ENCODE measurements at regions not wholly inside any gene's neighbourhood (a gene's known extent, or its start where the extent isn't known, plus 50 kb on each side); places are given as distances from the start of the nearest gene placed in this dataset.

GRCh38 chr10:9986786-9987185 lies 1030.9 kb upstream of the CELF2 start:
- Histone ChIP-seq H3K4me2 (ENCODE audit: low read length) (no peak overlapping the region), H3K9me3 (ENCODE audit: control insufficient read depth, insufficient read depth, low read length) (no peaks in the 10 kb centered on the region; the same call in 1 of the 2 replicates), H3K9me2 (replicated peaks; ENCODE audit: control insufficient read depth, low read length) (no peaks in the 10 kb centered on the region), H3K36me3 (ENCODE audit: control insufficient read depth, low read length) (no peaks in the 10 kb centered on the region), H4K20me1 (ENCODE audit: control insufficient read depth, insufficient read depth, low read depth, low read length) (no peaks in the 10 kb centered on the region), H3K4me3 (ENCODE audit: low read length) (no peak overlapping the region), H3K4me1 (ENCODE audit: control insufficient read depth, low read length) (no peaks in the 10 kb centered on the region), H3K27ac (ENCODE audit: low read depth, low read length) (no peak overlapping the region), H3K79me2 (ENCODE audit: control insufficient read depth, low read length) (no peaks in the 10 kb centered on the region), H3K27me3 (ENCODE audit: control insufficient read depth, low read length) (no peaks in the 10 kb centered on the region), H3F3A (ENCODE audit: control insufficient read depth, insufficient read depth) (no peaks in the 10 kb centered on the region)
- TF ChIP-seq CTCF (IDR thresholded peaks at IDR 0.05; ENCODE audit: low read depth, low read length, poor library complexity, severe bottlenecking) = no peak
- TF ChIP-seq EZH2phosphoT487 (IDR thresholded peaks at IDR 0.05; ENCODE audit: borderline replicate concordance, low read length) = no peak

GRCh38 chr10:9987197-9987596 lies 1030.5 kb upstream of the CELF2 start:
- Histone ChIP-seq H3K27me3 (ENCODE audit: control insufficient read depth, low read length) (no peaks in the 10 kb centered on the region), H3K9me2 (replicated peaks; ENCODE audit: control insufficient read depth, low read length) (no peaks in the 10 kb centered on the region), H3K9me3 (ENCODE audit: control insufficient read depth, insufficient read depth, low read length) (no peaks in the 10 kb centered on the region; the same call in 1 of the 2 replicates), H3K4me3 (ENCODE audit: low read length) (no peak overlapping the region), H3K4me1 (ENCODE audit: control insufficient read depth, low read length) (no peaks in the 10 kb centered on the region), H3F3A (ENCODE audit: control insufficient read depth, insufficient read depth) (no peaks in the 10 kb centered on the region), H3K36me3 (ENCODE audit: control insufficient read depth, low read length) (no peaks in the 10 kb centered on the region), H3K79me2 (ENCODE audit: control insufficient read depth, low read length) (no peaks in the 10 kb centered on the region), H3K4me2 (ENCODE audit: low read length) (no peak overlapping the region), H3K27ac (ENCODE audit: low read depth, low read length) (no peak overlapping the region), H4K20me1 (ENCODE audit: control insufficient read depth, insufficient read depth, low read depth, low read length) (no peaks in the 10 kb centered on the region)
- TF ChIP-seq CTCF (IDR thresholded peaks at IDR 0.05; ENCODE audit: low read depth, low read length, poor library complexity, severe bottlenecking) = no peak
- no peak for TF ChIP-seq EZH2phosphoT487 (IDR thresholded peaks at IDR 0.05; ENCODE audit: borderline replicate concordance, low read length)

GRCh38 chr10:9992661-9993060 lies 1025.0 kb upstream of the CELF2 start:
- H3K27me3 ChIP-seq (ENCODE audit: control insufficient read depth, low read length) = no peaks in the 10 kb centered on the region
- H3K9me2 ChIP-seq (replicated peaks; ENCODE audit: control insufficient read depth, low read length) = no peaks in the 10 kb centered on the region
- H3K36me3 ChIP-seq (ENCODE audit: control insufficient read depth, low read length) = no peaks in the 10 kb centered on the region
- no peaks in the 10 kb centered on the region for H4K20me1 ChIP-seq (ENCODE audit: control insufficient read depth, insufficient read depth, low read depth, low read length)
- H3K79me2 ChIP-seq (ENCODE audit: control insufficient read depth, low read length) = no peaks in the 10 kb centered on the region
- no peaks in the 10 kb centered on the region for H3K9me3 ChIP-seq (ENCODE audit: control insufficient read depth, insufficient read depth, low read length)
- H3K4me1 ChIP-seq (ENCODE audit: control insufficient read depth, low read length) = no peaks in the 10 kb centered on the region
- H3K27ac ChIP-seq (ENCODE audit: low read depth, low read length) = no peak overlapping the region
- no peaks in the 10 kb centered on the region for H3F3A ChIP-seq (ENCODE audit: control insufficient read depth, insufficient read depth)
- H3K4me3 ChIP-seq (ENCODE audit: low read length) = no peak overlapping the region
- H3K4me2 ChIP-seq (ENCODE audit: low read length) = no peak overlapping the region
- TF ChIP-seq EZH2phosphoT487 (IDR thresholded peaks at IDR 0.05; ENCODE audit: borderline replicate concordance, low read length) (no peak), CTCF (IDR thresholded peaks at IDR 0.05; ENCODE audit: low read depth, low read length, poor library complexity, severe bottlenecking) (no peak)

GRCh38 chr10:9994131-9994530 lies 1023.5 kb upstream of the CELF2 start:
- Histone ChIP-seq H3K9me2 (replicated peaks; ENCODE audit: control insufficient read depth, low read length) (no peaks in the 10 kb centered on the region), H3K79me2 (ENCODE audit: control insufficient read depth, low read length) (no peaks in the 10 kb centered on the region), H3K27ac (ENCODE audit: low read depth, low read length) (no peak overlapping the region), H3F3A (ENCODE audit: control insufficient read depth, insufficient read depth) (no peaks in the 10 kb centered on the region), H3K27me3 (ENCODE audit: control insufficient read depth, low read length) (no peaks in the 10 kb centered on the region), H3K4me3 (ENCODE audit: low read length) (no peak overlapping the region), H3K4me1 (ENCODE audit: control insufficient read depth, low read length) (no peaks in the 10 kb centered on the region), H3K36me3 (ENCODE audit: control insufficient read depth, low read length) (no peaks in the 10 kb centered on the region), H3K9me3 (ENCODE audit: control insufficient read depth, insufficient read depth, low read length) (no peaks in the 10 kb centered on the region), H4K20me1 (ENCODE audit: control insufficient read depth, insufficient read depth, low read depth, low read length) (no peaks in the 10 kb centered on the region), H3K4me2 (ENCODE audit: low read length) (no peak overlapping the region)
- TF ChIP-seq EZH2phosphoT487 (IDR thresholded peaks at IDR 0.05; ENCODE audit: borderline replicate concordance, low read length) = no peak
- TF ChIP-seq CTCF (IDR thresholded peaks at IDR 0.05; ENCODE audit: low read depth, low read length, poor library complexity, severe bottlenecking) = no peak

All from DOHH2 (cell line).